HK-2 (cell line): ENCODE measurements at regions not wholly inside any gene's neighbourhood (a gene's known extent, or its start where the extent isn't known, plus 50 kb on each side); places are given as distances from the start of the nearest gene placed in this dataset.

ENCODE experiments used
- DNase-seq: peaks from one replicate; pipeline ENCODE4 v3.0.0-alpha.2; 2018; ENCODE audit not compliant: unreplicated experiment

GRCh38 chr2:58866946-58867345, 625.8 kb upstream of the FANCL start:
- DNase-seq = no peak

- DNase-seq = no peak
Measured at GRCh38 chr2:58866527-58866926, 625.4 kb upstream of the FANCL start.

GRCh38 chr2:58866040-58866439, 624.9 kb upstream of the FANCL start:
- DNase-seq = no peak

GRCh38 chr2:58865436-58865835, 624.3 kb upstream of the FANCL start:
- no peak for DNase-seq

GRCh38 chr2:58862244-58862643, 621.1 kb upstream of the FANCL start:
- no peak for DNase-seq

- no peak for DNase-seq
Measured at GRCh38 chr2:58860586-58860985, 619.5 kb upstream of the FANCL start.

- DNase-seq = no peak
Measured at GRCh38 chr2:58856100-58856499, 615.0 kb upstream of the FANCL start.

- no peak for DNase-seq
Measured at GRCh38 chr2:58853420-58853819, 612.3 kb upstream of the FANCL start.

GRCh38 chr2:58852905-58853304, 611.8 kb upstream of the FANCL start:
- no peak for DNase-seq

GRCh38 chr2:58852243-58852642, 611.1 kb upstream of the FANCL start:
- DNase-seq = no peak

GRCh38 chr2:58851598-58851997, 610.5 kb upstream of the FANCL start:
- no peak for DNase-seq

GRCh38 chr2:58845011-58845410, 603.9 kb upstream of the FANCL start:
- DNase-seq = no peak

GRCh38 chr2:58842501-58843155, 601.5 kb upstream of the FANCL start:
- DNase-seq = no peak

GRCh38 chr2:58834404-58834803, 593.3 kb upstream of the FANCL start:
- DNase-seq = peak; percentile 30

- no peak for DNase-seq
Measured at GRCh38 chr2:58826795-58827194, 585.7 kb upstream of the FANCL start.

- DNase-seq = no peak
Measured at GRCh38 chr2:58812771-58813344, 571.7 kb upstream of the FANCL start.

- no peak for DNase-seq
Measured at GRCh38 chr2:58805126-58805525, 564.0 kb upstream of the FANCL start.

- no peak for DNase-seq
Measured at GRCh38 chr2:58803192-58803591, 562.1 kb upstream of the FANCL start.

- DNase-seq = no peak
Measured at GRCh38 chr2:58800881-58801280, 559.8 kb upstream of the FANCL start.

- no peak for DNase-seq
Measured at GRCh38 chr2:58798676-58799208, 557.6 kb upstream of the FANCL start.

- no peak for DNase-seq
Measured at GRCh38 chr2:58796239-58796910, 555.2 kb upstream of the FANCL start.

- DNase-seq = no peak
Measured at GRCh38 chr2:58794916-58795315, 553.8 kb upstream of the FANCL start.

GRCh38 chr2:58794103-58794502, 553.0 kb upstream of the FANCL start:
- no peak for DNase-seq
